HG02763 (cell line): ENCODE measurements at regions not wholly inside any gene's neighbourhood (a gene's known extent, or its start where the extent isn't known, plus 50 kb on each side); places are given as distances from the start of the nearest gene placed in this dataset.
"Not testable (repeated sequence)": the region's sequence is repeated elsewhere in the genome, so short reads cannot be mapped to it uniquely, and the experiment has no call there.

Experiments used
- ATAC-seq: cut with Tn5 transposase; IDR thresholded peaks from one replicate; pipeline ENCODE4 v1.9.1; 2021; ENCODE audit warnings: mild to moderate bottlenecking, moderate library complexity; ENCODE audit not compliant: unreplicated experiment

GRCh38 chr3:75311306-75311705, 352.8 kb upstream of the FRG2C start:
- ATAC-seq: not testable (repeated sequence)

DNA sequence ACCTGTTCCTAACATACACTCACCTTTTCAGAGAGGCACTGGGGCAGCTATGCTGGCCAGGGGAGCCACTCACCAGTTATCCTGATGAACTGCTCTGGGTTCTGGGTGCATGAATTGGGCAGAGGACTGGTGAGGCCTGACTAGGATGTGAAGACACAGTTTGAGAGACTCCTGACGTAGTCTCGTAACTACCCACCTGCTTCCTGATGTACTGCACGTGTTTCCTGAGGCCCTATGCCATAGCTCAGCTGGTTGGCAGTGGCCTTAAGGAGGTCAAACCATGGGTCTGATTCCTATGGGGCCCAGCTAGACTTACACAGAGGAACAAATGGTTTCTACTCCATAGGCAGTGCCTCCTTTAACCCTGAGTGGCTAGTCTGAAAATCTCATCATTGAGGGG, 351.7 kb upstream of the FRG2C start:
- ATAC-seq: not testable (repeated sequence)

- not testable (repeated sequence) for ATAC-seq
Observed at GRCh38 chr3:75319776-75320175, 344.4 kb upstream of the FRG2C start.

GRCh38 chr3:75320369-75320768, 343.8 kb upstream of the FRG2C start:
- ATAC-seq: no peak

GRCh38 chr3:75321060-75321459, 343.1 kb upstream of the FRG2C start:
- ATAC-seq: no peak

- ATAC-seq: not testable (repeated sequence)
Observed at GRCh38 chr3:75323936-75324335, 340.2 kb upstream of the FRG2C start.

GRCh38 chr3:75325716-75326115, 338.4 kb upstream of the FRG2C start:
- ATAC-seq: no peak

- ATAC-seq: no peak
Observed at GRCh38 chr3:75327453-75327852, 336.7 kb upstream of the FRG2C start.

DNA sequence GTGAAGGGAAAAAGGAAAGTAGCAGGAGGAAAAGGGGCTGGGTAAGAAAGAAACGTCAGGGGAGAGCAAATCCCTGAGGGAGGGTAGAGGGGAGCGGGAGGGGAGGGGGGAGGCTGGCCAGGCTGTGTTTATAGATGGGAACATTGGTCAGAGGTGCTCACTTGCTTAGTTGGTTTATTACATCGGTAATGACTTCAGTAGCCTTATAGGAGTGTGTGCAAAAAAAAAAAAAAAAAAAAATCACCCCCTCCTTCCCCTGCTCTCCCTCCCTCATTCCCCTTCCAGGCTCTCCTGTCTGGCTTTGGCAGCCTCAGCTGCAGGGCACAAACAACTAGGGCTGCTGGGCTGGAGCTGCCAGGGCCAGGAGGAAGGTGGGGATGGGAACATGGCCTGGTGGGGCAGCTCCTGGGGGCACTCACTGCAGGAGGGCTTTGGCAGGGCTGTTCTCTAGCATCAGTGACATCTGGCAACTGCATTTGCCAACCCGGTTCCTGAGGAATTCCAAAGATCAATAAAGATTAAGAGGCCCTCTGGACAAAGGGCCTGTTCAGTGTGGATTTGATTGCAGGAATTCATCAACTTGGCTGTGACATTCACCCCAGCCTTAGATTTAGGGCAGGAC, 334.5 kb upstream of the FRG2C start:
- ATAC-seq: no peak

DNA sequence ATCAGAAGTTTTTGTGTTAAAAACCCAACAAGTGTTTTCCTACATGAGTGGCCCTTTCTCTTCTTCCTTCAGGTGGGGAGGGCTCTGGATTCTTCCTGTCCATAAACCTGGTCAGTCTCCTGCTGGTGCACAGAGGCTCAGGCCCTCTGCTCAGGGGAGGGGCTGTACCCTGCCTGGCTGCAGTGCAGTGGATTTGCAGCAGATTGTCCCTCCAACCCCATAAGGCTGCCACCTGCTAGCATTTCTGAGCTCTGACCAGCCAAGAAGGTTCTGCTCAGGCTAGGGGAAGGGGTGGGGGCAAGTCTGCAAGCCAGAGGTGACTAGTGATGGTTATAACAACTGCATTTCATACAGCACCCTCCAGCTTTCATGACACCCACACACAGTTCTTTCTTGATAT, 333.7 kb upstream of the FRG2C start:
- ATAC-seq: not testable (repeated sequence)

GRCh38 chr3:75332090-75332489, 332.0 kb upstream of the FRG2C start:
- not testable (repeated sequence) for ATAC-seq

- ATAC-seq: no peak
Observed at GRCh38 chr3:75332794-75333193, 331.3 kb upstream of the FRG2C start.

DNA sequence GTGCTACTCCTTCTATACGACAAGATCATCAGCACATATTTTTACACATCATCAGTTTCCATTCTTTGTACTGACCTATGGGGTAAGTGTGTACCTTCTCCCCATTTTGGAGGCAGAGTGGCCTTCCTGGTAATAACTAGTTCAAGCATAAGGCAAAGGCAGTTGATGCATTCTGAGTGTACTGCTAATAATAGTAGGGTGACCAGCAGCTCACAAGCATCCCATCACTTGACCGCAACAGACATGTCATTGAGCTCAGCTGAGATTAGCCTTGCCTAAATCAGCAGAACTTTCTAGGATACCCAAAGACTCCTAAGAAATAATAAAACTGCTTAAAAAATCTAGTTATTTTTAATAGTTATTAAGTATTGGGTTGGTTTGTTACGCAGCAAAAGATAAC, 329.8 kb upstream of the FRG2C start:
- ATAC-seq: no peak

DNA sequence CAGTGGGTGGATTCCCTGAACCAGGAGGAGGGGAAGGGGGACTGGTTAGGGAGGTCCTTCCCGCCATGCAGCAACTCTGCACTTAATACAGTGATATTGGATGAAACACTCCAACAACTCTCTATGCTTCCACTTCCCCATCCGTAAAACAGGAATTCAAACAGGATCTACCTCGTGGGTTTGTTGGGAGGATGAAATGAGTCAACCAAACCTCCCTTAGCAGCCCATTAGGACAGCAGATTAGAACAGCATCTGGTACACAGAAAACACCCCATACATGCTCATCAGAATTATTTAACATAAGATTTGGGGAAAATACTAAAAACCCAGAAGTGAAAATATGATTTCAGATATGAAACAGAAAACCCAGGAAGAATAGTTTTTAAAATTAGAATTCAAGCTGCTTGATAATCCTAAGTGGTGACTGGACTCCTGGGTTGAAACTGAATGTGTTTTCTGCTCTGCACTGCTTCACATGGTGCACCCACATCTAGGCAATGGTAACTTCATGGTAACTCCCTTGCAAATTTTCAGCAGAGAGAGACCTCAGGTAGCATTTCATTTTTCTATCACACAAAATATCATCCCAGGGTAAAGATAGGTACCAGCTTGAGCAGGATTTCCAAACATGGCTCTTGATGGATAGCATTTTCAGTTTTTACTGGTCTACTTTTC, 326.8 kb upstream of the FRG2C start:
- ATAC-seq: no peak

GRCh38 chr3:75338342-75338741, 325.8 kb upstream of the FRG2C start:
- ATAC-seq: no peak

DNA sequence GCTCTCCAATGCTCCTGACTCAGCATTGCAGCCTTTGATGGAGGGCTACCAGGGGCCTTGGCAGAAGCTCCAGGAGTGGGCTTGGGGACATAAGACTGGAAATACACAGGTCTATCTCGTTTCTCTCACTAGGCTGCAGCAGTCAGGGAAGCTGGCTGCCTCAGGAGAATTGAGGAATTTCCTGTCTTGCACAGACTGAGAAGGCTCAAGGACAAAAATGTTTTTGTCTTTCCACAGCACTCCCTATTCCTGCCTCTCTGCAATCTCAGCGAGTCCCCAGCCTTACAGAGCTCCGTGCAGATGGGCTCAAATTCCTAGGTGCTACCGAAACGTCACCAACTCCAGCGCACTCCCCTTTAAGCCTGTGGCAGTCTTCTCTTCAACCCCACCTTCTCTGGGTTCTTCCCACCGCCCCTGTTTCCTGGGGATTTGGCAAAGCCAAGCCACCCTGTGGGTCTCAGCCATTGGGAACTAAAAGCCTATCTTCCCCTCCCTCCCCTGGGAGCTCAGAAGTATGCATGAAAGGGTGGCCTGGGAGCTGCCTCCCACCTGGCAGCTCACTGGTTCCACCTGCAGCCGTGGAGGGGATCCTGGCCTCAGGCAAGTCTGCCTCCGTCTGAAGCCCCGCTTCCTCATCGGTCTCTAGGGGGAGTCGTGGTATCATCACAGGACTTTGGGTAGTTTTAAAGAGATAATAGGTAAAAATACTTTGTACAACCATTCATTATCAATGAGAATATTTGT, 322.6 kb upstream of the FRG2C start:
- no peak for ATAC-seq

GRCh38 chr3:75342425-75342824, 321.7 kb upstream of the FRG2C start:
- no peak for ATAC-seq

- ATAC-seq: not testable (repeated sequence)
Observed at GRCh38 chr3:75350536-75350935, 313.6 kb upstream of the FRG2C start.

DNA sequence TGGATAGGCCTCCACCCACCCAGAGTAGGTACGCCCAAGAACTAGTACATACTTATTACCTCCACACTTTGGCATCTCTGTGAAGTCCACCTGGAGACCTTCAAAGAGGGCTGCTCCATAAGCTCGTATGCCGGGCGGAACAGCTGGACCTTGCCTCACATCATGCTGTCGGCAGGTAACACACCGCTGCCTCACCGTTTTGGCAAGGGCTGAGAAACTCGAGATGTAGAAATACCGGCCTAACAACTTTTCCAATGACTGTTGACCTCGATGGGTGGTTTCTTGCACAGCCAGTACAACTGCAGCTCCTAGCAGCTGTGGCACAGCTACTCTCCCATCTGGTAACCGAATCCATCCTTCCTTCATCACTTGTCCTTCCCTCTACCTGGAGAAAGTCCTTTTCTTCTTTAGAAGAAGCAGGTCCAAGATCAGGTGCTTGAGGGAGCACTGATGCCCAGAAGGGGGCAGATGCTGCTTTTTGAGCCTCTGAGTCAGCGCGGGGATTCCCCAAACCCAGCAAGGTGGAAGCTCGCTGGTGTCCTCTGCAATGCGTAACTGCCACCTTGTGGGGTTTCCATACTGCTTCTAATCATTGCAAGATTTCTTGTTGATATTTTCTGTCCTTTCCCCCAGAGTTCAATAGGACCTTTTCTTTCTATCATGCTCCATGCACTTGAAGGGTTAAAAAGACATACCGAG, 301.9 kb upstream of the FRG2C start:
- not testable (repeated sequence) for ATAC-seq

DNA sequence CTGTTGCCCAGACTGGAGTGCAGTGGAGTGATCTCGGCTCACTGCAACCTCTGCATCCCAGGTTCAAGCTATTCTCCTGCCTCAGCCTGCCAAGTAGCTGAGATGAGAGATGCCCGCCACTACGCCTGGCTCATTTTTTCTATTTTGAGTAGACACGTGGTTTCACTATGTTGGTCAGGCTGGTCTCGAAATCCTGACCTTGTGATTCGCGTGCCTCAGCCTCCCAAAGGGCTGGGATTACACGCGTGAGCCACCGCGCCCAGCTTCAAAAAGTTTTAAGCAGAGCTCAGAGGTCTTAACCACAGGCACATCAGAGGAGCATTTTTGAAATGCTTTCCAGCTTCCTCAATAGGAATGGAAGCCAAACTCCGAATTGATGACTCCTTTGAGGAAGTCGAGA, 291.2 kb upstream of the FRG2C start:
- not testable (repeated sequence) for ATAC-seq

DNA sequence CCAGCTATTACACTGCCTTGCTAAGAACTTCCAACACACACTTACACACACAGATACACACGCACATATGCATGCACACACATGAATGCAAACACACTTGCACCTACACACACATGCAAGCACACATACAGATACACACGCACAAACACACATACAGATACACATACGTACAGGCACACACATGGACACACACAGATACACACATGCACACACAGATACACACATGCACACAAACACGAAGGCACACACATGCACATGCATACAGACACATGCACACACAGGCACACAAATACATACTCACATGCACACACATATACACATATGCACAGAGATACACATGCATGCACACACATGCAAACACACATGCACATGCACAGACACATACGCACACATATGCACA, 284.3 kb upstream of the FRG2C start:
- not testable (repeated sequence) for ATAC-seq
